B cell (primary cell): ENCODE measurements at regions not wholly inside any gene's neighbourhood (a gene's known extent, or its start where the extent isn't known, plus 50 kb on each side); places are given as distances from the start of the nearest gene placed in this dataset.

Experiments
- ATAC-seq: fragments of 200-7000 bp; cut with Tn5 transposase; one replicate; pipeline ENCODE4 v1.10.0; 2021; ENCODE audit warnings: low read depth, mild to moderate bottlenecking, moderate number of reproducible peaks, moderate library complexity
- CTCF ChIA-PET: fragments of 350-600 bp; sonication (Branson Sonifier 250); formaldehyde crosslinking; loops from one replicate; lab custom pipeline; 2021; ENCODE audit warnings: antibody characterized with exemption, inconsistent platforms; lab: Charles Lee
- POLR2A ChIA-PET: fragments of 350-600 bp; sonication (Branson Sonifier 250); formaldehyde crosslinking; loops from one replicate; lab custom pipeline; 2021; ENCODE audit warnings: antibody characterized with exemption; lab: Charles Lee
- DNase-seq: peaks from one replicate; pipeline ENCODE4 v3.0.0; 2013
- H2AFZ ChIP-seq: 2 replicates; pipeline ENCODE4 v1.6.1; 2012; ENCODE audit warnings: mild to moderate bottlenecking, low read depth, low read length; ENCODE audit not compliant: insufficient read depth, poor library complexity, severe bottlenecking
- H3K27ac ChIP-seq, 2 donors: 1 replicate in 1 of 2; 2 replicates in 1 of 2; pipeline ENCODE4 v1.5.1; 2012 to 2013; ENCODE audit warnings: low read length in 2 of 2, mild to moderate bottlenecking in 2 of 2, moderate library complexity in 1 of 2
- H3K27me3 ChIP-seq, 4 experiments: fragments of 200-600 bp in 1 of 4; sonication (generic) in 1 of 4; replicated peaks in 1 of 4; 1 replicate in 2 of 4; 2 replicates in 2 of 4; pipeline versions ENCODE4 v1.6.1 to v1.7.0; 2013 to 2016; ENCODE audit warnings: low read length in 3 of 4, mild to moderate bottlenecking in 2 of 4, mixed read lengths in 1 of 4, moderate library complexity in 1 of 4; ENCODE audit not compliant: insufficient read depth in 4 of 4, control insufficient read depth in 3 of 4; ENCODE audit errors: control extremely low read depth in 1 of 4
- H3K36me3 ChIP-seq, 2 experiments: replicated peaks in 1 of 2; 1 replicate in 1 of 2; 2 replicates in 1 of 2; pipeline versions ENCODE4 v1.6.1 to v1.7.1; 2013; ENCODE audit warnings: low read length in 1 of 2; ENCODE audit not compliant: insufficient read depth in 2 of 2, control insufficient read depth in 1 of 2; ENCODE audit errors: control extremely low read depth in 1 of 2, extremely low read depth in 1 of 2
- H3K4me1 ChIP-seq, 2 donors: fragments of 200-600 bp in 1 of 2; sonication (generic) in 1 of 2; 1 replicate in 1 of 2; 2 replicates in 1 of 2; pipeline versions ENCODE4 v1.5.1 to v1.6.1; 2013 to 2017; ENCODE audit warnings: low read length in 2 of 2; ENCODE audit not compliant: control insufficient read depth in 2 of 2, insufficient read depth in 2 of 2
- H3K4me2 ChIP-seq: replicated peaks from 2 replicates; pipeline ENCODE3; 2012; ENCODE audit warnings: mild to moderate bottlenecking, low read depth, low read length; ENCODE audit not compliant: poor library complexity, severe bottlenecking
- H3K4me3 ChIP-seq, 5 experiments: fragments of 200-600 bp in 1 of 5; sonication (generic) in 1 of 5; 1 replicate in 3 of 5; 2 replicates in 2 of 5; pipeline versions ENCODE4 v1.5.1 to v1.7.0; 2011 to 2016; ENCODE audit warnings: low read length in 4 of 5, mild to moderate bottlenecking in 4 of 5, low read depth in 2 of 5, control low read depth in 1 of 5, moderate library complexity in 1 of 5; ENCODE audit not compliant: insufficient read depth in 1 of 5; ENCODE audit errors: control extremely low read depth in 1 of 5, extremely low read depth in 1 of 5
- H3K79me2 ChIP-seq: fragments of 200-600 bp; sonication (generic); one replicate; pipeline ENCODE4 v1.6.0; 2016; ENCODE audit warnings: low read length; ENCODE audit not compliant: control insufficient read depth, insufficient read depth
- H3K9ac ChIP-seq: fragments of 200-600 bp; sonication (generic); 2 replicates; pipeline ENCODE4 v1.6.1; 2017; ENCODE audit warnings: mild to moderate bottlenecking, low read length, moderate library complexity
- H3K9me3 ChIP-seq, 3 donors: one replicate each; pipeline versions ENCODE4 v1.6.1 to v1.7.1; 2013; ENCODE audit warnings: low read length in 2 of 3; ENCODE audit not compliant: control insufficient read depth in 2 of 3, insufficient read depth in 1 of 3; ENCODE audit errors: control extremely low read depth in 1 of 3
- H4K20me1 ChIP-seq: 2 replicates; pipeline ENCODE4 v1.6.0; 2012; ENCODE audit warnings: mild to moderate bottlenecking, low read length; ENCODE audit not compliant: insufficient read depth, control insufficient read depth, poor library complexity, severe bottlenecking
- H3K27ac Mint-ChIP-seq: one replicate; pipeline ENCODE4 v1.8.0; 2021; ENCODE audit warnings: mixed read lengths
- H3K27me3 Mint-ChIP-seq: one replicate; pipeline ENCODE4 v1.8.0; 2021; ENCODE audit warnings: mixed read lengths
- H3K4me1 Mint-ChIP-seq: one replicate; pipeline ENCODE4 v1.8.0; 2021; ENCODE audit warnings: mixed read lengths
- H3K4me3 Mint-ChIP-seq: one replicate; pipeline ENCODE4 v1.8.0; 2021; ENCODE audit warnings: mixed read lengths
- H3K9me3 Mint-ChIP-seq: one replicate; pipeline ENCODE4 v1.8.0; 2022; ENCODE audit warnings: mixed read lengths; ENCODE audit not compliant: insufficient read depth
- CTCF ChIP-seq: fragments of 200-600 bp; IDR thresholded peaks from one replicate; pipeline ENCODE4 v1.8.0; 2022; ENCODE audit warnings: antibody characterized with exemption, mild to moderate bottlenecking
- EZH2 ChIP-seq: IDR thresholded peaks from 2 replicates; pipeline ENCODE4 v1.6.1; 2012; ENCODE audit warnings: borderline replicate concordance, low read depth, mild to moderate bottlenecking, moderate library complexity, low read length; ENCODE audit not compliant: insufficient read depth, poor library complexity, severe bottlenecking
- WGBS: methylation state at CpG from one replicate; pipeline ENCODE4 v1.1.5; 2013; ENCODE audit warnings: missing lambda C conversion rate; ENCODE audit not compliant: insufficient coverage; 5-methylcytosine and 5-hydroxymethylcytosine counted together
- intact Hi-C: fragments of 100-400 bp; cut with micrococcal nuclease; formaldehyde crosslinking; loops from one replicate; pipeline ENCODE4 v1.10.0; 2022

- POLR2A ChIA-PET: no interaction called here
- Histone ChIP-seq H3K9ac (no peak overlapping the region), H3K36me3 (no peaks in the 10 kb centered on the region), H2AFZ (no peak overlapping the region), H3K4me1 (no peaks in the 10 kb centered on the region), H3K27ac (no peak overlapping the region), H4K20me1 (no peaks in the 10 kb centered on the region), H3K9me3 (peaks cover 0 to 23% (median 0%) of the 10 kb centered on the region in 3 donors), H3K27me3 (no peaks in the 10 kb centered on the region), H3K79me2 (no peaks in the 10 kb centered on the region), H3K4me2 (no peak overlapping the region), H3K4me3 (no peak overlapping the region)
- DNase-seq: no peak
- CTCF ChIA-PET: no interaction called here
- no peak for ATAC-seq
- TF ChIP-seq CTCF (no peak), EZH2 (no peak)
- Mint-ChIP-seq H3K27ac (no peak overlapping the region), H3K27me3 (no peaks in the 10 kb centered on the region), H3K9me3 (no peaks in the 10 kb centered on the region), H3K4me1 (no peaks in the 10 kb centered on the region), H3K4me3 (no peak overlapping the region)
- intact Hi-C loops: no loop called here
- WGBS: 80% methylated on average over 1 of the region's 3 CpGs
These were observed 333.6 kb upstream of the ZNF32 start for GRCh38 chr10:43982250-43982649.

GRCh38 chr10:43981696-43982095, 333.0 kb upstream of the ZNF32 start:
- Mint-ChIP-seq H3K4me1 (no peaks in the 10 kb centered on the region), H3K4me3 (no peak overlapping the region), H3K9me3 (no peaks in the 10 kb centered on the region), H3K27ac (no peak overlapping the region), H3K27me3 (no peaks in the 10 kb centered on the region)
- POLR2A ChIA-PET: no interaction called here
- no peaks in the 10 kb centered on the region for H3K36me3 ChIP-seq
- no peak overlapping the region for H3K27ac ChIP-seq
- H3K4me1 ChIP-seq: no peaks in the 10 kb centered on the region
- H3K4me3 ChIP-seq: no peak overlapping the region
- no peak for DNase-seq
- H3K9ac ChIP-seq: no peak overlapping the region
- H2AFZ ChIP-seq: no peak overlapping the region
- no peaks in the 10 kb centered on the region for H3K27me3 ChIP-seq
- no peaks in the 10 kb centered on the region for H3K79me2 ChIP-seq
- TF ChIP-seq EZH2 (no peak), CTCF (no peak)
- intact Hi-C loops: no loop called here
- H3K9me3 ChIP-seq: peaks cover 0 to 23% (median 0%) of the 10 kb centered on the region in 3 donors
- no CpG with 5 or more reads among the region's 2 CpGs for WGBS
- no peak overlapping the region for H3K4me2 ChIP-seq
- no peak for ATAC-seq
- H4K20me1 ChIP-seq: no peaks in the 10 kb centered on the region
- CTCF ChIA-PET: no interaction called here
